ENCODE measurements at regions not wholly inside any gene's neighbourhood (a gene's known extent, or its start where the extent isn't known, plus 50 kb on each side); places are given as distances from the start of the nearest gene placed in this dataset.

GRCh38 chr6:11835065-11835464, 56.5 kb upstream of the ADTRP start:
- Mint-ChIP-seq H3K4me3 (no peak overlapping the region), H3K36me3 (peaks cover 13% of the 10 kb centered on the region), H3K27me3 (ENCODE audit: low read depth) (no peaks in the 10 kb centered on the region), H3K9me3 (peaks cover 19% of the 10 kb centered on the region), H3K27ac (peak overlapping the region; percentile 67), H3K4me1 (peaks cover 22% of the 10 kb centered on the region)
- TF ChIP-seq CTCF (IDR thresholded peaks at IDR 0.05; ENCODE audit: unreplicated experiment): no peak
- no peak for DNase-seq (ENCODE audit: low spot score in 2 of 2, unreplicated experiment in 2 of 2)

- TF ChIP-seq CTCF (IDR thresholded peaks at IDR 0.05; ENCODE audit: unreplicated experiment): no peak
- no peak for DNase-seq (ENCODE audit: low spot score in 2 of 2, unreplicated experiment in 2 of 2)
- Mint-ChIP-seq H3K36me3 (peaks cover 5% of the 10 kb centered on the region), H3K27ac (peak overlapping the region; percentile 41), H3K9me3 (peaks cover 8% of the 10 kb centered on the region), H3K4me3 (no peak overlapping the region), H3K27me3 (ENCODE audit: low read depth) (no peaks in the 10 kb centered on the region), H3K4me1 (peaks cover 24% of the 10 kb centered on the region)
Measured at GRCh38 chr6:11833626-11834592, 55.3 kb upstream of the ADTRP start.

- Mint-ChIP-seq H3K36me3 (no peaks in the 10 kb centered on the region), H3K4me1 (peaks cover 36% of the 10 kb centered on the region), H3K4me3 (no peak overlapping the region), H3K27me3 (ENCODE audit: low read depth) (no peaks in the 10 kb centered on the region), H3K9me3 (no peaks in the 10 kb centered on the region), H3K27ac (no peak overlapping the region)
- no peak for DNase-seq (ENCODE audit: low spot score in 2 of 2, unreplicated experiment in 2 of 2)
- TF ChIP-seq CTCF (IDR thresholded peaks at IDR 0.05; ENCODE audit: unreplicated experiment): no peak
Measured at GRCh38 chr6:11831653-11832052, 53.0 kb upstream of the ADTRP start.

- Mint-ChIP-seq H3K9me3 (no peaks in the 10 kb centered on the region), H3K36me3 (no peaks in the 10 kb centered on the region), H3K27me3 (ENCODE audit: low read depth) (no peaks in the 10 kb centered on the region), H3K4me1 (peaks cover 36% of the 10 kb centered on the region), H3K4me3 (no peak overlapping the region), H3K27ac (no peak overlapping the region)
- DNase-seq (ENCODE audit: low spot score in 2 of 2, unreplicated experiment in 2 of 2): no peak
- TF ChIP-seq CTCF (IDR thresholded peaks at IDR 0.05; ENCODE audit: unreplicated experiment): no peak
Measured at GRCh38 chr6:11830520-11830919, 51.9 kb upstream of the ADTRP start.

GRCh38 chr6:11830105-11830504, 51.5 kb upstream of the ADTRP start:
- Mint-ChIP-seq H3K4me1 (peaks cover 34% of the 10 kb centered on the region), H3K27me3 (ENCODE audit: low read depth) (no peaks in the 10 kb centered on the region), H3K27ac (no peak overlapping the region), H3K4me3 (no peak overlapping the region), H3K9me3 (no peaks in the 10 kb centered on the region), H3K36me3 (no peaks in the 10 kb centered on the region)
- no peak for DNase-seq (ENCODE audit: low spot score in 2 of 2, unreplicated experiment in 2 of 2)
- no peak for TF ChIP-seq CTCF (IDR thresholded peaks at IDR 0.05; ENCODE audit: unreplicated experiment)

Measured in mesothelial cell of epicardium (in vitro differentiated cells).